HepG2 (cell line): ENCODE measurements at regions not wholly inside any gene's neighbourhood (a gene's known extent, or its start where the extent isn't known, plus 50 kb on each side); places are given as distances from the start of the nearest gene placed in this dataset.

Experiments used
- ATAC-seq: fragments of 200-7000 bp; cut with Tn5 transposase; 3 replicates; pipeline ENCODE4 v1.9.1; 2020; ENCODE audit warnings: mild to moderate bottlenecking, moderate library complexity
- BruUV-seq: library from RNA; stranded (reverse); fragments of 400-500 nt; replicated peaks from 2 replicates; lab custom pipeline; 2021; lab: Mats Ljungman, UMichigan
- CTCF ChIA-PET: fragments of 300-600 bp; formaldehyde crosslinking; extraction: SDS; loops from one replicate; lab custom pipeline; 2021; ENCODE audit warnings: low total read pairs, inconsistent platforms, low intra/inter-chr PET ratio; lab: Yijun Ruan, JAX
- POLR2A ChIA-PET: fragments of 350-600 bp; sonication (Branson Sonifier 250); formaldehyde crosslinking; loops from one replicate; lab custom pipeline; 2020; ENCODE audit warnings: antibody characterized with exemption, inconsistent platforms; lab: Yijun Ruan, JAX
- DNase-seq: peaks from one replicate; pipeline ENCODE4 v3.0.0-alpha.2; 2015; ENCODE audit warnings: low spot score
- FAIRE-seq: peaks from 3 replicates; lab custom pipeline; 2011; peaks lifted over from hg19 to GRCh38; lab: Jason Lieb, UNC
- H2AFZ ChIP-seq: one replicate; pipeline ENCODE4 v1.6.1; 2011; ENCODE audit warnings: low read length, inconsistent platforms
- H3K27ac ChIP-seq: fragments of 300-600 bp; 3 replicates; pipeline ENCODE4 v1.8.0; 2011; ENCODE audit warnings: mixed run types, mild to moderate bottlenecking, mixed read lengths, low read length, inconsistent platforms; ENCODE audit not compliant: insufficient read depth; ENCODE audit errors: extremely low read length
- H3K27me3 ChIP-seq, 2 experiments: fragments of 200-600 bp in 1 of 2; 2 replicates in 1 of 2; 3 replicates in 1 of 2; pipeline versions ENCODE4 v1.6.0 to v1.8.0; 2011; ENCODE audit warnings: low read length in 2 of 2, mild to moderate bottlenecking in 2 of 2, moderate library complexity in 2 of 2, inconsistent platforms in 1 of 2; ENCODE audit not compliant: insufficient read depth in 2 of 2, control insufficient read depth in 1 of 2
- H3K36me3 ChIP-seq, 2 experiments: fragments of 200-600 bp in 1 of 2; replicated peaks in 1 of 2; 2 replicates in 1 of 2; 3 replicates in 1 of 2; pipeline versions ENCODE4 v1.5.1 to v1.8.0; 2011; ENCODE audit warnings: low read length in 2 of 2, inconsistent platforms in 1 of 2; ENCODE audit not compliant: insufficient read depth in 2 of 2, control insufficient read depth in 1 of 2
- H3K4me1 ChIP-seq: 2 replicates; pipeline ENCODE4 v1.5.1; 2012; ENCODE audit warnings: low read length, inconsistent platforms; ENCODE audit not compliant: insufficient read depth
- H3K4me2 ChIP-seq: 2 replicates; pipeline ENCODE4 v1.6.0; 2011; ENCODE audit warnings: low read depth, low read length, inconsistent platforms
- H3K4me3 ChIP-seq, 3 experiments: fragments of 200-600 bp in 1 of 3; sonication (generic), shearing (Covaris generic) in 1 of 3; replicated peaks in 1 of 3; 2 replicates each; pipeline ENCODE4 v1.5.1; 2011 to 2016; ENCODE audit warnings: low read length in 3 of 3, inconsistent platforms in 2 of 3, low read depth in 2 of 3, mild to moderate bottlenecking in 2 of 3, control low read depth in 1 of 3, mixed read lengths in 1 of 3; ENCODE audit not compliant: insufficient read depth in 1 of 3
- H3K79me2 ChIP-seq: one replicate; pipeline ENCODE4 v1.6.1; 2011; ENCODE audit warnings: low read length, inconsistent platforms; ENCODE audit not compliant: insufficient read depth
- H3K9ac ChIP-seq: 2 replicates; pipeline ENCODE4 v1.6.0; 2011; ENCODE audit warnings: mild to moderate bottlenecking, low read depth, low read length, inconsistent platforms; ENCODE audit not compliant: insufficient read depth
- H3K9me3 ChIP-seq: 2 replicates; pipeline ENCODE4 v1.5.1; 2012; ENCODE audit warnings: mild to moderate bottlenecking, low read length
- H4K20me1 ChIP-seq: 2 replicates; pipeline ENCODE4 v1.6.0; 2011; ENCODE audit warnings: inconsistent platforms, mild to moderate bottlenecking, low read length, moderate library complexity; ENCODE audit not compliant: insufficient read depth
- ETV6 ChIP-seq: sonication (generic); formaldehyde crosslinking; conservative IDR thresholded peaks from 2 replicates; pipeline ENCODE4 v1.4.0; 2020; ENCODE audit warnings: missing genetic modification reagents
- MTA3 ChIP-seq: sonication (generic); formaldehyde crosslinking; IDR thresholded peaks from 2 replicates; pipeline ENCODE4 v1.4.0; 2020; ENCODE audit warnings: missing genetic modification reagents
- SP5 ChIP-seq: IDR thresholded peaks from 2 replicates; pipeline ENCODE4 v1.6.1; 2016; ENCODE audit warnings: low read depth, borderline replicate concordance
- ZBTB40 ChIP-seq, 2 experiments: fragments of 450-650 bp in 1 of 2; sonication (generic) in 1 of 2; formaldehyde crosslinking in 1 of 2; IDR thresholded peaks; 2 replicates each; pipeline versions ENCODE4 v1.6.1 to v1.8.0; 2016 to 2022; ENCODE audit warnings: antibody characterized with exemption in 1 of 2, mild to moderate bottlenecking in 1 of 2, missing genetic modification reagents in 1 of 2
- ZHX2 ChIP-seq, 2 experiments: sonication (generic) in 1 of 2; formaldehyde crosslinking in 1 of 2; IDR thresholded peaks; 2 replicates each; pipeline versions ENCODE4 v1.6.1 to v1.9.0; 2014 to 2022; ENCODE audit warnings: antibody characterized with exemption in 1 of 2, borderline replicate concordance in 1 of 2, inconsistent platforms in 1 of 2, low read depth in 1 of 2, missing genetic modification reagents in 1 of 2
- ZNF180 ChIP-seq: sonication (generic); formaldehyde crosslinking; IDR thresholded peaks from 2 replicates; pipeline ENCODE4 v1.4.0; 2020; ENCODE audit warnings: low read depth, missing genetic modification reagents, borderline replicate concordance
- ZNF282 ChIP-seq: fragments of 450-650 bp; IDR thresholded peaks from 2 replicates; pipeline ENCODE4 v1.6.1; 2018; ENCODE audit not compliant: partially characterized antibody
- ZSCAN30 ChIP-seq: sonication (generic); formaldehyde crosslinking; IDR thresholded peaks from 2 replicates; pipeline ENCODE4 v1.5.0; 2020; ENCODE audit warnings: mild to moderate bottlenecking, missing genetic modification reagents
- WGBS: methylation state at CpG from one replicate; pipeline ENCODE4 v1.1.6; 2017; ENCODE audit warnings: low lambda C conversion rate; 5-methylcytosine and 5-hydroxymethylcytosine counted together
- in situ Hi-C: cut with HindIII; loops from 2 replicates; pipeline ENCODE4 v1.10.0; 2017; ENCODE audit warnings: low pct_unique_long_range_greater_than_20kb; ENCODE audit not compliant: extremely low pct_ligation_motif_present
- intact Hi-C: fragments of 100-400 bp; cut with micrococcal nuclease; formaldehyde crosslinking; loops from one replicate; pipeline ENCODE4 v1.10.0; 2022; ENCODE audit not compliant: unreplicated experiment

- peak; percentile 44; the same call in 1 of the 3 replicates for ATAC-seq
- in situ Hi-C loops = no loop called here
- Histone ChIP-seq H3K79me2 (no peaks in the 10 kb centered on the region), H3K4me2 (no peak overlapping the region), H3K9me3 (no peaks in the 10 kb centered on the region), H3K27me3 (no peaks in the 10 kb centered on the region), H4K20me1 (no peaks in the 10 kb centered on the region), H3K9ac (no peak overlapping the region), H3K27ac (no peak overlapping the region), H3K4me3 (no peak overlapping the region), H3K4me1 (no peaks in the 10 kb centered on the region), H2AFZ (no peak overlapping the region), H3K36me3 (no peaks in the 10 kb centered on the region)
- 0% methylated on average over 3 of the region's 3 CpGs for WGBS
- DNase-seq = no peak
- intact Hi-C loops = no loop called here
- ChIA-PET CTCF (no interaction called here), POLR2A (no interaction called here)
- no TSS peak for BruUV-seq
- no peak for FAIRE-seq
- no peak for TF ChIP-seq ETV6 (CRISPR knock-in tag)
- TF ChIP-seq ZNF180 (CRISPR knock-in tag) = no peak
- no peak for TF ChIP-seq MTA3 (CRISPR knock-in tag)
- no peak for TF ChIP-seq SP5 (CRISPR knock-in tag)
- no peak for TF ChIP-seq ZBTB40 (IDR thresholded peaks at IDR 0.05)
- no peak for TF ChIP-seq ZBTB40 (CRISPR knock-in tag; IDR thresholded peaks at IDR 0.05)
- no peak for TF ChIP-seq ZSCAN30
- TF ChIP-seq ZNF282 = no peak
- no peak for TF ChIP-seq ZHX2 (IDR thresholded peaks at IDR 0.05; ENCODE audit: low read depth)
- TF ChIP-seq ZHX2 (CRISPR knock-in tag; IDR thresholded peaks at IDR 0.05; ENCODE audit: borderline replicate concordance) = no peak
Measured at GRCh38 chr16:9503251-9503984, 412.0 kb downstream of the HAPSTR1 start.
